SK-N-SH treated with all-trans-retinoic acid at 6 μM for 48 hours (cell line): ENCODE measurements at regions not wholly inside any gene's neighbourhood (a gene's known extent, or its start where the extent isn't known, plus 50 kb on each side); places are given as distances from the start of the nearest gene placed in this dataset.

Experiments used
- ZFP30 ChIP-seq: fragments of 450-650 bp; formaldehyde crosslinking; IDR thresholded peaks from 2 replicates; pipeline ENCODE4 v1.5.0; 2022; ENCODE audit warnings: mild to moderate bottlenecking, moderate library complexity
- ZNF8 ChIP-seq: fragments of 450-650 bp; formaldehyde crosslinking; IDR thresholded peaks from 2 replicates; pipeline ENCODE4 v1.5.0; 2020; ENCODE audit warnings: mild to moderate bottlenecking, moderate library complexity
- TF ChIP-seq, protein P1 (sequence below): fragments of 250-450 bp; sonication (Bioruptor Pico); IDR thresholded peaks from 2 replicates; pipeline ENCODE4 v1.8.0; 2020; ENCODE audit warnings: mild to moderate bottlenecking, moderate library complexity, borderline replicate concordance

DNA sequence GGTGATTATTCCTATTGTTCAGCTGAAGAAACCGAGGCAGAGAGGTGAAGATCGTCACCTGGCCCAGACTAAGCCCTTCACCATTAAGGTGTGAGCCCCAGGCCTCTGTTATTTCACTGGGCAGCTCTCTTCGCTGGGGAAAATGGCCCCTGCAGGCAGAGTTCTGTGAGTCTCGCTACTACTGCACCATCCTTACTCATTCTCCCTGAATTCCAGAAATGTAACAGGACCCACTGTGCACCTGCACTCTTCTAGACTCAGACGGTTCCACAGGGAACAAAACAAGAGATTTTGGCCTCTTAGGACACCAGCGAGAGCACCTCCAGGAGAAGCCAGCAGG lies 147.7 kb upstream of the GLI2 start:
- TF ChIP-seq ZNF8 (no peak), ZFP30 (CRISPR knock-in tag) (no peak)
- TF ChIP-seq, protein P1, sequence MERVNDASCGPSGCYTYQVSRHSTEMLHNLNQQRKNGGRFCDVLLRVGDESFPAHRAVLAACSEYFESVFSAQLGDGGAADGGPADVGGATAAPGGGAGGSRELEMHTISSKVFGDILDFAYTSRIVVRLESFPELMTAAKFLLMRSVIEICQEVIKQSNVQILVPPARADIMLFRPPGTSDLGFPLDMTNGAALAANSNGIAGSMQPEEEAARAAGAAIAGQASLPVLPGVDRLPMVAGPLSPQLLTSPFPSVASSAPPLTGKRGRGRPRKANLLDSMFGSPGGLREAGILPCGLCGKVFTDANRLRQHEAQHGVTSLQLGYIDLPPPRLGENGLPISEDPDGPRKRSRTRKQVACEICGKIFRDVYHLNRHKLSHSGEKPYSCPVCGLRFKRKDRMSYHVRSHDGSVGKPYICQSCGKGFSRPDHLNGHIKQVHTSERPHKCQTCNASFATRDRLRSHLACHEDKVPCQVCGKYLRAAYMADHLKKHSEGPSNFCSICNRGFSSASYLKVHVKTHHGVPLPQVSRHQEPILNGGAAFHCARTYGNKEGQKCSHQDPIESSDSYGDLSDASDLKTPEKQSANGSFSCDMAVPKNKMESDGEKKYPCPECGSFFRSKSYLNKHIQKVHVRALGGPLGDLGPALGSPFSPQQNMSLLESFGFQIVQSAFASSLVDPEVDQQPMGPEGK (CRISPR knock-in tag) = no peak
